ENCODE measurements at regions not wholly inside any gene's neighbourhood (a gene's known extent, or its start where the extent isn't known, plus 50 kb on each side); places are given as distances from the start of the nearest gene placed in this dataset.

- no peak for DNase-seq (ENCODE audit: low spot score)
Observed at GRCh38 chr1:229762891-229763290, 136.8 kb downstream of the URB2 start.

- no peak for DNase-seq (ENCODE audit: low spot score)
Observed at GRCh38 chr1:229768232-229768631, 142.2 kb downstream of the URB2 start.

GRCh38 chr1:229769006-229769405 is 143.0 kb downstream of the URB2 start:
- DNase-seq (ENCODE audit: low spot score) = no peak

- DNase-seq (ENCODE audit: low spot score) = no peak
Observed at GRCh38 chr1:229769809-229770208, 143.8 kb downstream of the URB2 start.

GRCh38 chr1:229778794-229779193 is 152.7 kb downstream of the URB2 start:
- DNase-seq (ENCODE audit: low spot score) = no peak

- DNase-seq (ENCODE audit: low spot score) = no peak
Observed at GRCh38 chr1:229781453-229781852, 155.4 kb downstream of the URB2 start.

GRCh38 chr1:229782469-229782868 is 156.4 kb downstream of the URB2 start:
- no peak for DNase-seq (ENCODE audit: low spot score)

GRCh38 chr1:229784834-229785233 is 158.8 kb downstream of the URB2 start:
- DNase-seq (ENCODE audit: low spot score) = no peak

GRCh38 chr1:229786974-229787610 is 161.0 kb downstream of the URB2 start:
- DNase-seq (ENCODE audit: low spot score) = no peak

- DNase-seq (ENCODE audit: low spot score) = no peak
Observed at GRCh38 chr1:229788004-229788403, 162.0 kb downstream of the URB2 start.

GRCh38 chr1:229792012-229792975 is 166.2 kb downstream of the URB2 start:
- no peak for DNase-seq (ENCODE audit: low spot score)

GRCh38 chr1:229793488-229793887 is 167.4 kb downstream of the URB2 start:
- DNase-seq (ENCODE audit: low spot score) = no peak

GRCh38 chr1:229798558-229798957 is 172.5 kb downstream of the URB2 start:
- no peak for DNase-seq (ENCODE audit: low spot score)

GRCh38 chr1:229803626-229804217 is 177.7 kb downstream of the URB2 start:
- no peak for DNase-seq (ENCODE audit: low spot score)

- DNase-seq (ENCODE audit: low spot score) = no peak
Observed at GRCh38 chr1:229808272-229808671, 182.2 kb downstream of the URB2 start.

GRCh38 chr1:229810140-229810539 is 184.1 kb downstream of the URB2 start:
- DNase-seq (ENCODE audit: low spot score) = no peak

- no peak for DNase-seq (ENCODE audit: low spot score)
Observed at GRCh38 chr1:229810961-229811360, 184.9 kb downstream of the URB2 start.

- no peak for DNase-seq (ENCODE audit: low spot score)
Observed at GRCh38 chr1:229812148-229812547, 186.1 kb downstream of the URB2 start.

- DNase-seq (ENCODE audit: low spot score) = no peak
Observed at GRCh38 chr1:229812693-229813092, 186.6 kb downstream of the URB2 start.

GRCh38 chr1:229815076-229815475 is 189.0 kb downstream of the URB2 start:
- DNase-seq (ENCODE audit: low spot score) = no peak

GRCh38 chr1:229815961-229816360 is 189.9 kb downstream of the URB2 start:
- DNase-seq (ENCODE audit: low spot score) = no peak

- DNase-seq (ENCODE audit: low spot score) = no peak
Observed at GRCh38 chr1:229817936-229818335, 191.9 kb downstream of the URB2 start.

- DNase-seq (ENCODE audit: low spot score) = no peak
Observed at GRCh38 chr1:229819091-229819490, 193.0 kb downstream of the URB2 start.
